GM19467 (cell line): ENCODE measurements at regions not wholly inside any gene's neighbourhood (a gene's known extent, or its start where the extent isn't known, plus 50 kb on each side); places are given as distances from the start of the nearest gene placed in this dataset.

Experiments used
- ATAC-seq: cut with Tn5 transposase; IDR thresholded peaks from one replicate; pipeline ENCODE4 v1.9.1; 2021; ENCODE audit warnings: mild to moderate bottlenecking, moderate library complexity; ENCODE audit not compliant: unreplicated experiment

GRCh38 chr18:73924307-73924706, 223.3 kb downstream of the FBXO15 start:
- no peak for ATAC-seq

DNA sequence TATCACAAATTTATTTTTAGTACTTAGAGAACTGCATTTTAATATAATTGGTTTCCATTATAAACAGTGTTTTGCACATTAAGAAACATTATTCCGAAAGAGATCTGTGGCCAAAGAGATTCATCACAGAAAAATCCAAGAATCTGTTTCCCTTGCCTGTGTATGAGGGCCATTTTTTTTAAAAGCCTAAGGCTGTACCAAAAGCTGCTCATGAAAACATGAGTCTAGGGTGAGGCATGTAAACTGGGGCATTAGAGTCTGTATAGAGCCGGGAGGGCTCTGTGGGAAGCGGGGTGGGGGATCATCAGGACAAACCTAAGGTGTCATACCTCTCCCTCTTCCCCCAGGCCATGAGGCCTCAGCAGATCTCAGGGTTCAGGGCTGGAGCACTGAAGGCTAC, 223.8 kb downstream of the FBXO15 start:
- no peak for ATAC-seq

DNA sequence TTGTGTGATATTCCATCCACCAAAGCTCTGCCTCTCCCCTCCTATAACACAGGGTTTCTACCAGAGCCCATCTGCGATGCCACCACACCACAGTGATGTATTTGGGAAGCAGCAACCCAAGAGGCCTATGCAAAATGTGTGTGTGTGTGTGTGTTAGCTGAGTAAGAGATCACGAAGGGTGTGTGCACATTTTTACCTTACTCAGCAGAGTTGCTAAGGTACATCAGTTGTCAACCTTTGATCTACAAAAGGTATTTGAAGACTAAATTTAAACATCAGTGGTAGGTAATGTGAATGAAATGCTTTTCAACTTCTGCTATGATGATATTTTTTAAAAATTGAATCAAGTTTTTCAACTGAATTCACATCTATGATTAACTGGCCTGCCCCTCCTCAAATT, 227.6 kb downstream of the FBXO15 start:
- ATAC-seq: no peak

DNA sequence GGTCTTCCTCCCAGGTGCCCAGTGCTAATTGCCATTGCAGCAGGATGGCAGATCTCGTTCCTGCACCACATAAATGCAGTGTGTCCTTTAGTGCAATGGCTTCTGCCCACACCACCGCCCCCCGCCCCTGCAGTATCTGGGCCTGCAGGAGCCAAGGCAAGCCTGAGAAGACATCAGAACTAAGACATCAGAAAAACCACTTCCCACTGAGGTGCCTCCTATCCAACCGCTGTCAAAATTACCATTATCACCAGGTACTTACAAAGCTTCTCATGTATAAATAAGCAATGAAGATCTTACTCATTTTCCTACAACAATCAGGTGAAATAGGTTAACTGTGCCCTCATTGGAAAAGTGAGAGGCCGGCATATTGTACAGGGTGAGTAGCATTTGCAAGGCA, 228.8 kb downstream of the FBXO15 start:
- ATAC-seq: no peak

DNA sequence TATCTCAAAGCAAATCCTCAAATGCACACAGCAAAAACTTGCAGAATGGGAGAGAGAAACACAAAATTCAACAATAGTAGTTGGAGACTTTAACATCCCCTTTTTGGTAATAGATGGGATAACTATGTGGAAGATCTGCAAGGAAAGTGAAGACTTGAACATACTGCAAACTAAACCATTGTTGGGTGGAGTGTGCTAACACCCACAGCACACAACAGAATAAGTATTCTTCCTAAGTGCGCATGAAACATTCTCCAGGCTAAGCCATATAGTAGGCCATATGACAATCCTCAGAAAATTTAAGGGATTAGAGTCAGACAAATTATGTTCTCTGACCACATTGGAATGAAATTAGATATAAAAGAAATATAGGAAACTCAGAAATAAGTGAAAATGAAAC, 230.6 kb downstream of the FBXO15 start:
- no peak for ATAC-seq

DNA sequence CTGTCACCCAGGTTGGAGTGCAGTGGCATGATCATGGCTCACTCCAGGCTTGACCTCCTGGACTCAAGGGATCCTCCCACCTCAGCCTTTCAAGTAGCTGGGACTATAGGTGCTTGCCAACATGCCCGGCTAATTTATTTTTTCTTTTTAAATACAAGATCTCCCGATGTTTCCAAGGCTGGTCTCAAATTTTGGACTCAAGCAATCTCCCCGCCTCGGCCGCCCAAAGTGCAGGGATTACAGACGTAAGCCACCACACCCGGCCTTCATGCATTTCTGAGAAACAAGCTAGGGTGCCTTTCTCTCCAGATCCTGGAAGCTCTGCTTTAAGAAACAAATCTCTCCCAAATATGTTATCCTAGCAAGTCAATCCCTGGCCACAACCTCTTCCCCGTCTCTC, 234.1 kb downstream of the FBXO15 start:
- ATAC-seq: no peak

DNA sequence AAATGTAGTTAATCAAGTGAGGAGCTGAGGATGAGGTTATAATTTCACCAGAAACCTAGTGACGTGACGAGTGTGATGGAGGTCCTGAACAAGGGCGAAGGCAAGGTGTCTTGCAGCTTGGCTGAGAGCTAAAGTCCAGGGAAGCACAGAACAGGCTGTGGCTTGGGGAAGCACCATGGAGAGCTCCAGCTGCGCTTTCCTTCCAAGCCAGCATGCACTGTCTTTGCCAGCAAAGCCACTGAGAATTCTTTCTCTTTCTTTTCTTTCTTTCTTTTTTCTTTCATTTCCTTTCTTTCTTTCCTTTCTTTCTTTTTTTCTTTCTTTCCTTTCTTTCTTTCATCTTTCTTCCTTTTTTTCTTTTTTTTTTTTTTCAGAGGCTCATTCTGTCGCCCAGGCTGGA, 239.3 kb downstream of the FBXO15 start:
- no peak for ATAC-seq

GRCh38 chr18:73901566-73901965, 246.1 kb downstream of the FBXO15 start:
- ATAC-seq: no peak

DNA sequence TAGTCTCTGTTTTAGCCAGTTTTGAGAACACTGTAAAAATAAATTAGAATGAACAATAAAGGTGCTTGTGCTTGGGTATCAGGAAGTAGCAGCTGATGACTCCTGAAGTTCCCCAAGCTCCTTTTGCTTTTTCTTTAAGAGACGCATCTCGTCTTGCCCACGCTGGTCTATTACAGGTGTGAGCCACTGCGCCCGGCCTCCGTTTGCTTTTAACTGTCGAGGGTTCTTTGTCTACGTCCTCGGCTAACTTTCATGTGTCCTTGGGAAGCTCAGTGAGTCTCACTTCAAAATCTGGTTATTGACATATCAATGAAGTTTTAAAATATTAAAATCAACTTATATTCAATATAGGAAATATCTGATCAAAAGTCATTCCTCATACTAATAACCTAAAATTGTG, 246.5 kb downstream of the FBXO15 start:
- no peak for ATAC-seq

GRCh38 chr18:73900106-73900835, 247.4 kb downstream of the FBXO15 start:
- ATAC-seq: no peak

- ATAC-seq: no peak
Measured at GRCh38 chr18:73897517-73897916, 250.1 kb downstream of the FBXO15 start.

DNA sequence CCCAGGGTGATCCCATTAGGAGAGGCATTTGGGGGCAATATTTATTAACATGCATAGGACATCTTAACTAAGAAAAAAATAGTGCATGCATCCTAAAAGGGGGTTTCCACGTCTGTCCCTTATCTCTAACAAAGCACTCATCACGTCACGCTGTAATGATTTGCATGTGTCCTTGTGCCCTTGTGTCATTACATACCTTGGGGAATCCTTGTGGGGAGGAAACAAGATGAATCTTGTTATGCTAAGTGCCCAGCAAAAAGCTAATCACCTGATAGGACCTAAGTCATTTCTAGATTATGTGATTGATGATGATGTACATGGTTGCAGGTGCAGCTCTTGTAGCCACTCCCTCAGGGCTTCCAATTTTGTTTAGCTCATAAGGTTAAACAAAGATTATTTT, 250.9 kb downstream of the FBXO15 start:
- no peak for ATAC-seq

GRCh38 chr18:73895701-73896100, 251.9 kb downstream of the FBXO15 start:
- no peak for ATAC-seq

DNA sequence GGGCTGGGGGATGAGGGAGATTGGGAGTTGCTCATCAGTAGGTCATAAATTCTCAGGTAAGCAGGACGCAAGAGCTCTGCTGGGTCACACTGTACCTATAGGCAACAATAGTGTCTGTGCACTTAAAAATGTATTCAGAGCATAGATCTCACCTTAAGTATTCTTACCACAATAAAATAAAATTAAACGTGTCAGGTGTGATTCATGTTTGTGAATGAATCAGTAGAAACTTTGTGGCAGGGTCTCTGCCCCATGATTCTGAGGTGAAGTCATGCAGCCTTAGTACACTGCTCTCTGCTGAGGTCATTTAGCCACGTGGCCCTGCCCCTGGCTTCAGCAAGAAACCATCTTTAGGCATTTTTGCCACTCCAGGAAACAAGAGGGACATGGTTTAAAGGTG, 253.8 kb downstream of the FBXO15 start:
- ATAC-seq: no peak

DNA sequence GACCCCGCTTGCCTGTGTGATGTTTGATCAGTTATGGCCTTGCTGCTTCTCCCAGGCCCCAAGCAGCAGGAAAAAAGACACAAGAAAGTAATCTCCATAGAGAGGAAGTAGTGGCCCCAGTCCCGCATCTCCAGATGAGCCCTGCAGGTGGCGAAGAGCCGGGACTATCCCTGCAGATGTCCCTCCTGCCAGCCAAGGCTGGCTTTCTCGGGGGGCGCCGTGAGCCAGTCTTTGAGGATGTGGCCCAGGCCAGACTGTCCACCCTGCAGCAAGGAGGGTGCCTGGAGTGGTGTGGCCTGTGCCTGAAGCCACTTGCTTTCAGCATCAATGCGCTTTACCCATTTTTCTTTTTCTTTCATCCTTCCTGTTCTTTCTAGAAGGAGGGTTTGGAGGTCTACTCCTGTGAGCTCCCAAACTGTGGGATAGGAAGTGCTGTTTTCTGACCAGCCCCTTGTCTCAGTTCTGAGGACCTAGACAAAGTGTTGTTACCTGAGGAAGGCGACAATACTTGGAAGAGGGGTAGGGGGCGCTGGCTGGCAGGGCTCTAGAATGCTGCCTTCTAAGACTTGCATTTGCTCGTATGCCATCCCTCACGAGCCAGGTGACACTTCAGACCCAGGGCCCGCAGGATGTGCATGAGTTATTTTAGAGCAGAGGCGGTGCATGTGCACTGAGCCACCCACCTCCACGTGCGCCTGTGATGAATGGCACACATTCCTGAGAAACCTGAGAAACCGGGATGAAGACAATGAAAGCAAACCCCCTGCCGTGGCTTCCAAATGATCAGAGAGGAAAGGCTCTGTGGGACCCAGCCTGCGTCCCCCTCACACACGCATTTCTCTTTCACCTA, 255.8 kb downstream of the FBXO15 start:
- no peak for ATAC-seq

GRCh38 chr18:73888565-73888964, 259.1 kb downstream of the FBXO15 start:
- no peak for ATAC-seq

- ATAC-seq: no peak
Measured at GRCh38 chr18:73887801-73888200, 259.8 kb downstream of the FBXO15 start.

GRCh38 chr18:73884868-73885267, 262.8 kb downstream of the FBXO15 start:
- no peak for ATAC-seq

- no peak for ATAC-seq
Measured at GRCh38 chr18:73881396-73881917, 266.2 kb downstream of the FBXO15 start.

- no peak for ATAC-seq
Measured at GRCh38 chr18:73880387-73880786, 267.2 kb downstream of the FBXO15 start.

DNA sequence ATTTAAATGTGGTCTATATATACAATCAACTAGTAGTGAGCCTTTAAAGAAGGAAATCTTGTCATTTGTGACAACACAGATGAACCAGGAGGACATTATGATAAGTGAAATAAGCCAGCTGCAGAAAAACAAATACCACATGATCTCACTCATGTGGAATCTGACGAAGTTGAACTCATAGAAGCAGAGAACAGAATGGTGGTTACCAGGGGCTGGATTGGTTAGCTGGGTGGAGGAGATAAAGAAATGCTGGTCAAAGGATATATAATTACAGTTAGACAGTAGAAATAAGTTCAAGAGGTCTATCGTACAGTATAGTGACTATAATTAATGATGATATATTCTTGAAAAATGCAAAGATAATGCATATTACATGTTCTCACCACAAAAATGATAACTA, 267.9 kb downstream of the FBXO15 start:
- ATAC-seq: no peak

GRCh38 chr18:73879328-73879727, 268.3 kb downstream of the FBXO15 start:
- no peak for ATAC-seq
